Nephron progenitor cell (in vitro differentiated cells): ENCODE measurements at regions not wholly inside any gene's neighbourhood (a gene's known extent, or its start where the extent isn't known, plus 50 kb on each side); places are given as distances from the start of the nearest gene placed in this dataset.

Experiments
- DNase-seq: peaks from one replicate; pipeline ENCODE4 v3.0.0; 2021
- H3K27ac Mint-ChIP-seq: 2 replicates; pipeline ENCODE4 v1.8.0; 2021; ENCODE audit warnings: mild to moderate bottlenecking, moderate library complexity, mixed read lengths
- H3K27me3 Mint-ChIP-seq: 2 replicates; pipeline ENCODE4 v1.8.0; 2021; ENCODE audit warnings: mild to moderate bottlenecking, low read depth, mixed read lengths; ENCODE audit not compliant: poor library complexity
- H3K36me3 Mint-ChIP-seq: 2 replicates; pipeline ENCODE4 v1.8.0; 2021; ENCODE audit warnings: low read depth, mixed read lengths
- H3K4me1 Mint-ChIP-seq: 2 replicates; pipeline ENCODE4 v1.8.0; 2021; ENCODE audit warnings: mixed read lengths
- H3K4me3 Mint-ChIP-seq: 2 replicates; pipeline ENCODE4 v1.8.0; 2021; ENCODE audit warnings: mild to moderate bottlenecking, moderate library complexity, mixed read lengths
- H3K9me3 Mint-ChIP-seq: 2 replicates; pipeline ENCODE4 v1.8.0; 2021; ENCODE audit warnings: mild to moderate bottlenecking, moderate library complexity, mixed read lengths
- TF ChIP-seq, protein P1 (sequence below): fragments of 200-600 bp; sonication (generic); IDR thresholded peaks from 2 replicates; pipeline ENCODE4 v1.5.0; 2021; ENCODE audit warnings: antibody characterized with exemption

- TF ChIP-seq, protein P1, sequence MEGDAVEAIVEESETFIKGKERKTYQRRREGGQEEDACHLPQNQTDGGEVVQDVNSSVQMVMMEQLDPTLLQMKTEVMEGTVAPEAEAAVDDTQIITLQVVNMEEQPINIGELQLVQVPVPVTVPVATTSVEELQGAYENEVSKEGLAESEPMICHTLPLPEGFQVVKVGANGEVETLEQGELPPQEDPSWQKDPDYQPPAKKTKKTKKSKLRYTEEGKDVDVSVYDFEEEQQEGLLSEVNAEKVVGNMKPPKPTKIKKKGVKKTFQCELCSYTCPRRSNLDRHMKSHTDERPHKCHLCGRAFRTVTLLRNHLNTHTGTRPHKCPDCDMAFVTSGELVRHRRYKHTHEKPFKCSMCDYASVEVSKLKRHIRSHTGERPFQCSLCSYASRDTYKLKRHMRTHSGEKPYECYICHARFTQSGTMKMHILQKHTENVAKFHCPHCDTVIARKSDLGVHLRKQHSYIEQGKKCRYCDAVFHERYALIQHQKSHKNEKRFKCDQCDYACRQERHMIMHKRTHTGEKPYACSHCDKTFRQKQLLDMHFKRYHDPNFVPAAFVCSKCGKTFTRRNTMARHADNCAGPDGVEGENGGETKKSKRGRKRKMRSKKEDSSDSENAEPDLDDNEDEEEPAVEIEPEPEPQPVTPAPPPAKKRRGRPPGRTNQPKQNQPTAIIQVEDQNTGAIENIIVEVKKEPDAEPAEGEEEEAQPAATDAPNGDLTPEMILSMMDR: no peak
- H3K4me1 Mint-ChIP-seq: no peaks in the 10 kb centered on the region
- H3K36me3 Mint-ChIP-seq: no peaks in the 10 kb centered on the region
- no peak for DNase-seq
- H3K27ac Mint-ChIP-seq: no peak overlapping the region
- H3K9me3 Mint-ChIP-seq: no peaks in the 10 kb centered on the region
- peaks cover 8% of the 10 kb centered on the region for H3K27me3 Mint-ChIP-seq
- no peak overlapping the region for H3K4me3 Mint-ChIP-seq
Measured at GRCh38 chr18:66838340-66838987, 234.6 kb upstream of the CDH19 start.

- Mint-ChIP-seq H3K4me3 (no peak overlapping the region), H3K4me1 (no peaks in the 10 kb centered on the region), H3K27me3 (peaks cover 4% of the 10 kb centered on the region), H3K9me3 (no peaks in the 10 kb centered on the region), H3K27ac (no peak overlapping the region), H3K36me3 (no peaks in the 10 kb centered on the region)
- DNase-seq: no peak
- TF ChIP-seq, protein P1: no peak
Measured at GRCh38 chr18:66833646-66834045, 229.8 kb upstream of the CDH19 start.

GRCh38 chr18:66826211-66826610 lies 222.3 kb upstream of the CDH19 start:
- TF ChIP-seq, protein P1: no peak
- no peaks in the 10 kb centered on the region for H3K27me3 Mint-ChIP-seq
- no peaks in the 10 kb centered on the region for H3K9me3 Mint-ChIP-seq
- no peaks in the 10 kb centered on the region for H3K4me1 Mint-ChIP-seq
- no peak overlapping the region for H3K4me3 Mint-ChIP-seq
- H3K27ac Mint-ChIP-seq: no peak overlapping the region
- no peak for DNase-seq
- H3K36me3 Mint-ChIP-seq: no peaks in the 10 kb centered on the region

GRCh38 chr18:66825347-66825746 lies 221.5 kb upstream of the CDH19 start:
- no peaks in the 10 kb centered on the region for H3K27me3 Mint-ChIP-seq
- no peaks in the 10 kb centered on the region for H3K9me3 Mint-ChIP-seq
- no peaks in the 10 kb centered on the region for H3K4me1 Mint-ChIP-seq
- H3K27ac Mint-ChIP-seq: no peak overlapping the region
- H3K4me3 Mint-ChIP-seq: no peak overlapping the region
- TF ChIP-seq, protein P1: no peak
- no peaks in the 10 kb centered on the region for H3K36me3 Mint-ChIP-seq
- DNase-seq: no peak

- TF ChIP-seq, protein P1: no peak
- Mint-ChIP-seq H3K4me3 (no peak overlapping the region), H3K27ac (no peak overlapping the region), H3K27me3 (no peaks in the 10 kb centered on the region), H3K9me3 (no peaks in the 10 kb centered on the region), H3K4me1 (no peaks in the 10 kb centered on the region), H3K36me3 (no peaks in the 10 kb centered on the region)
- no peak for DNase-seq
Measured at GRCh38 chr18:66819235-66819634, 215.3 kb upstream of the CDH19 start.

DNA sequence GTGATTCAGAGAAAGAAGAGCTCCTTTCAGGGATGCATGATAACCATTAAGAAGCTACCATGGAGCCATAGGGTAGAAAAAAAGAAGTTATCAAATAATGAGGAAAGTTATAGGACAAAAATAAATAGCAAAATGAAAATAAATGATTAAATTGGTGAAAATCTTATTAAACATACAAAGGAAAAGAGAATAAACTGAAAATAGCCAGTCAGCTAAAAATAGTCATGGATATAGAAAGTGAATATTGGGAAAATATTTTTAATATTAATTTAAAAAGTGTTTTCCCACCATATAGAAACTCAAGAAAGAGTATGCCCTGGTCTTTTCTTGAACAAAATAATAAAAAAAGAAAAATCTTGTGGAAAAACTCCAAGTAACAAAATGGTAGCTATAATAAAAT lies 209.2 kb upstream of the CDH19 start:
- no peaks in the 10 kb centered on the region for H3K4me1 Mint-ChIP-seq
- H3K36me3 Mint-ChIP-seq: no peaks in the 10 kb centered on the region
- no peak overlapping the region for H3K4me3 Mint-ChIP-seq
- H3K9me3 Mint-ChIP-seq: no peaks in the 10 kb centered on the region
- H3K27ac Mint-ChIP-seq: no peak overlapping the region
- no peak for DNase-seq
- TF ChIP-seq, protein P1: no peak
- no peaks in the 10 kb centered on the region for H3K27me3 Mint-ChIP-seq
